Ascending aorta (tissue), 2 donors: ENCODE measurements at regions not wholly inside any gene's neighbourhood (a gene's known extent, or its start where the extent isn't known, plus 50 kb on each side); places are given as distances from the start of the nearest gene placed in this dataset.

ENCODE experiments used
- DNase-seq, 2 donors: peaks; one replicate each; pipeline ENCODE4 v3.0.0-alpha.2; 2019; ENCODE audit warnings: low spot score in 2 of 2
- H3K27ac ChIP-seq, 2 donors: fragments of 200-600 bp; sonication (generic); one replicate each; pipeline ENCODE4 v1.5.1; 2016 to 2017; ENCODE audit warnings: mild to moderate bottlenecking in 1 of 2
- H3K27me3 ChIP-seq: fragments of 200-600 bp; sonication (generic); one replicate; pipeline ENCODE4 v1.5.1; 2017
- H3K36me3 ChIP-seq, 2 donors: fragments of 200-600 bp; sonication (generic); one replicate each; pipeline ENCODE4 v1.5.1; 2016
- H3K4me1 ChIP-seq, 2 donors: fragments of 200-600 bp; sonication (generic); one replicate each; pipeline ENCODE4 v1.5.1; 2016 to 2017; ENCODE audit warnings: mild to moderate bottlenecking in 1 of 2
- H3K4me3 ChIP-seq, 2 donors: fragments of 200-600 bp; sonication (generic); one replicate each; pipeline ENCODE4 v1.5.1; 2016 to 2017; ENCODE audit warnings: mild to moderate bottlenecking in 1 of 2
- H3K9me3 ChIP-seq, 2 donors: fragments of 200-600 bp; sonication (generic); one replicate each; pipeline ENCODE4 v1.5.1; 2016
- CTCF ChIP-seq, 3 experiments: fragments of 200-600 bp in 2 of 3; fragments of 450-650 bp in 1 of 3; sonication (generic) in 2 of 3; IDR thresholded peaks; one replicate each; pipeline ENCODE4 v1.5.1; 2016 to 2019; ENCODE audit warnings: antibody characterized with exemption in 3 of 3, mild to moderate bottlenecking in 1 of 3, moderate library complexity in 1 of 3
- intact Hi-C: fragments of 100-400 bp; cut with DNase I; formaldehyde crosslinking; loops from one replicate; pipeline ENCODE4 v1.15.1; 2023

DNA sequence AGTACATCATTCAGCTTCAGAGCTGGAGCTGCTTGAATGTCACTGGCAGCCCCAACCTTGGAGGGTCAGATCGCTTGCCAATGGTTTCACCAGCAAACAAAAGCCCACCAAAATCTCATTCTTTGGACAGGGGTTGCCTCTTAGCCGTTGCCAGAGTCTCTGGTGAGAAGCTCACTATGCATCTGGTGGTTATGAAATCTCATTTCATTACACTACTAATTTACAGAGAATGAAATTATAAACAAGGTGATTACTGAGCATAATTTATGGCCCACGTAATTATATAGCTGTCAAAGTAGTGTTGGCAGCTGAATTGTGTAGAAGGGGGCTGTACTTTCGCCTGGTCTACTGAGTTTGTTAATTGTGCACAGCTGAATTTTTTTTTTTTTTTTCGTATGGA is 688.9 kb upstream of the KIF2B start:
- Histone ChIP-seq H3K27me3 (no peaks in the 10 kb centered on the region), H3K4me3 (no peak overlapping the region), H3K36me3 (no peaks in the 10 kb centered on the region), H3K27ac (no peak overlapping the region), H3K4me1 (no peaks in the 10 kb centered on the region), H3K9me3 (no peaks in the 10 kb centered on the region)
- DNase-seq, result no peak
- intact Hi-C loops, result no loop called here
- TF ChIP-seq CTCF (IDR thresholded peaks at IDR 0.05), result no peak

DNA sequence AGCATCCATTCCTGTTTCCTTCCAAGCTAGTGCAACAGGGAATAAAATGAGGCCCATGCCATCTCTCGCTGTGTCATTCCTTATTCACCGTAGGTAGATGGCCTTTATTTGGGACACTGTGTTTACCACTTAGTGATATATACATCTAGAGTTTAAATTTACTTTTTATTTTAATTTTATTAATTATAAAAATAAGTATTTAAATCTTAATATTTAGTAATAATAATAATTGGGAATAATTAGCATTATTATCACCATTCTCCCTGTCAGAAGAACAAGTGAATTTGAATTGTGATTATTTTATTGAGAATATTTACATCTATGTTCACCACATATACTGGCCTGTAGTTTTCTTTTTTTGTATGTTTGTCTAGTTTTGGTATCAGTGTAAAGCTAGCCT is 692.9 kb upstream of the KIF2B start:
- Histone ChIP-seq H3K36me3 (no peaks in the 10 kb centered on the region), H3K4me3 (no peak overlapping the region), H3K4me1 (no peaks in the 10 kb centered on the region), H3K27ac (no peak overlapping the region), H3K9me3 (no peaks in the 10 kb centered on the region), H3K27me3 (no peaks in the 10 kb centered on the region)
- intact Hi-C loops, result no loop called here
- no peak for TF ChIP-seq CTCF (IDR thresholded peaks at IDR 0.05)
- no peak for DNase-seq

GRCh38 chr17:53127331-53127730 is 695.4 kb upstream of the KIF2B start:
- Histone ChIP-seq H3K36me3 (no peaks in the 10 kb centered on the region), H3K4me3 (no peak overlapping the region), H3K27ac (no peak overlapping the region), H3K9me3 (no peaks in the 10 kb centered on the region), H3K27me3 (no peaks in the 10 kb centered on the region), H3K4me1 (no peaks in the 10 kb centered on the region)
- no peak for DNase-seq
- no peak for TF ChIP-seq CTCF (IDR thresholded peaks at IDR 0.05)
- intact Hi-C loops, result no loop called here

DNA sequence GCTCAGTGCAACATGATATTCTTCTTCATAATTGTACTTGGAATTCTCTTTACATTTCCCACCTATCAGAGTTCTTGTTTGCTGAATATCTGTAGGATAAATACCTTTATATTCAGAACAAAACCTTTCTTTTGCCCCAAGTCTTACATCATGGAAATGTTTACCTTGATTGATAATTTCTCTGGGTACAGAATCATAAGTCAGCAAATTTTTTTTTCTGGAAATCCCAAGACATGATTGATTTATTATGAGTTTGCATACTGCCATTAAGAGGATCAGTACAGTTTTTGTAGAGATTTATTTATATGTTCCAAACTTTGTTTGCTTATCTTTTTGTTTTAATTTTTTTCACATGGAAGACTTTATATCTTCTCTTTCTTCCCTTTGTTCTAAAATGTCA is 699.8 kb upstream of the KIF2B start:
- no peak for DNase-seq
- H3K27ac ChIP-seq, result no peak overlapping the region
- intact Hi-C loops, result no loop called here

GRCh38 chr17:53119773-53120172 is 703.0 kb upstream of the KIF2B start:
- no peak overlapping the region for H3K4me3 ChIP-seq
- intact Hi-C loops, result no loop called here
- H3K4me1 ChIP-seq, result no peaks in the 10 kb centered on the region
- no peaks in the 10 kb centered on the region for H3K27me3 ChIP-seq
- no peak for DNase-seq
- H3K36me3 ChIP-seq, result no peaks in the 10 kb centered on the region
- no peak overlapping the region for H3K27ac ChIP-seq
- H3K9me3 ChIP-seq, result no peaks in the 10 kb centered on the region
- TF ChIP-seq CTCF (IDR thresholded peaks at IDR 0.05), result no peak

More for the DNA sequence above, 699.8 kb upstream of the KIF2B start:
- Histone ChIP-seq H3K27me3 (no peaks in the 10 kb centered on the region), H3K4me1 (no peaks in the 10 kb centered on the region), H3K9me3 (no peaks in the 10 kb centered on the region), H3K4me3 (no peak overlapping the region), H3K36me3 (no peaks in the 10 kb centered on the region)
- no peak for TF ChIP-seq CTCF (IDR thresholded peaks at IDR 0.05)

- intact Hi-C loops, result no loop called here
- no peak for DNase-seq
- no peak overlapping the region for H3K27ac ChIP-seq
Observed at GRCh38 chr17:53118948-53119347, 703.8 kb upstream of the KIF2B start.

More at GRCh38 chr17:53118948-53119347, 703.8 kb upstream of the KIF2B start:
- no peak overlapping the region for H3K4me3 ChIP-seq
- no peaks in the 10 kb centered on the region for H3K9me3 ChIP-seq
- no peak for TF ChIP-seq CTCF (IDR thresholded peaks at IDR 0.05)
- no peaks in the 10 kb centered on the region for H3K4me1 ChIP-seq
- no peaks in the 10 kb centered on the region for H3K27me3 ChIP-seq
- H3K36me3 ChIP-seq, result no peaks in the 10 kb centered on the region
